ENCODE measurements at regions not wholly inside any gene's neighbourhood (a gene's known extent, or its start where the extent isn't known, plus 50 kb on each side); places are given as distances from the start of the nearest gene placed in this dataset.
"Not testable (repeated sequence)": the region's sequence is repeated elsewhere in the genome, so short reads cannot be mapped to it uniquely, and the experiment has no call there.

DNA sequence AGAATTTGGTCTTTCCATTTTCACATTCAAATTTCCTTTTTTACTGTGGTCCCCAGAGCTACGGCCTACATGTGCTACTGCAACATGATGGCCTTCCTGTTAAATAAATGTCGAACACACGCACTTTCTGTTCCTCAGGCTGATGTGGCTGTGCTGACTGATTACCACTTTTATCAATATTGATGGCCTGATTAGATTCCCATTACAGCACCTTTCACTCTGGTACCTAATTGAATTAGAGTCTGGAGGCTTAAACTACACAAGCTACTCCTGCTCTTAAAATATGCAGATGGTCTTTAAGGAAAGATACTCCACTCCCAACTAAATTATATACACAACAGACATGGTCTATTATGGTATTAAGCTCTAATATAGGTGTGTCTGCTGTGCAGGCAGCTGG is 301.6 kb downstream of the FRK start:
- no peaks in the 10 kb centered on the region for H3K4me1 ChIP-seq (ENCODE audit: control insufficient read depth in 2 of 2, insufficient read depth in 2 of 2, low read length in 2 of 2)
- H3K27ac ChIP-seq (ENCODE audit: low read depth, low read length), result no peak overlapping the region
- no peak for DNase-seq
- Mint-ChIP-seq H3K4me1 (no peaks in the 10 kb centered on the region), H3K27ac (no peak overlapping the region), H3K36me3 (no peaks in the 10 kb centered on the region), H3K9me3 (peaks cover 0 to 16% (median 3%) of the 10 kb centered on the region in 11 donors), H3K27me3 (peaks cover 0 to 5% (median 0%) of the 10 kb centered on the region in 5 donors), H3K4me3 (no peak overlapping the region)
- ChIA-PET POLR2A (no interaction called here), CTCF (no interaction called here)
- no peaks in the 10 kb centered on the region for H3K36me3 ChIP-seq (ENCODE audit: control insufficient read depth in 2 of 3, insufficient read depth in 3 of 3, low read length in 3 of 3)
- intact Hi-C loops (cut with micrococcal nuclease), result no loop called here
- ATAC-seq, result no peak
- no peak overlapping the region for H3K4me3 ChIP-seq (ENCODE audit: low read length)
- H3K27me3 ChIP-seq (ENCODE audit: control insufficient read depth in 2 of 2, insufficient read depth in 2 of 2, low read length in 2 of 2), result no peaks in the 10 kb centered on the region
- no peaks in the 10 kb centered on the region for H3K9me3 ChIP-seq (ENCODE audit: control insufficient read depth in 2 of 3, low read length in 3 of 3)

DNA sequence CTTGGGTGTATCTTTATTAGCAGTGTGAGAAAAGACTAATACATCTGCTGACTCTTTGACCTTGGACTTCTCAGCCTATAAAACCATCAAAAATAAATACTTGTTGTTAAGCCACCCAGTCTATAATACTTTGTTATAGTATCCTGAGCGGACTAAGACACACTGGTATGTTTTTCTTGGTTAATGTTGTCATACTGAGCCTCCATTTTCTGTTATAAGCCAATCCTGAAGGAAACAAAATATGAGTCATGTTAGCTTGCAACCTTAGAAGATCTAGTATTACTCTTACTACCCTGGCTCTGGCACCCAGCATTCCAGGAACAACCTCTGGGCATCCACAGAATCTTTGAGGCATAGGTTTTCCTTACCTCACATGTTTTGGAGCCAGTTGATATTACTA is 307.2 kb downstream of the FRK start:
- no peaks in the 10 kb centered on the region for H3K9me3 ChIP-seq (ENCODE audit: control insufficient read depth in 2 of 3, low read length in 3 of 3)
- ATAC-seq, result no peak

DNA sequence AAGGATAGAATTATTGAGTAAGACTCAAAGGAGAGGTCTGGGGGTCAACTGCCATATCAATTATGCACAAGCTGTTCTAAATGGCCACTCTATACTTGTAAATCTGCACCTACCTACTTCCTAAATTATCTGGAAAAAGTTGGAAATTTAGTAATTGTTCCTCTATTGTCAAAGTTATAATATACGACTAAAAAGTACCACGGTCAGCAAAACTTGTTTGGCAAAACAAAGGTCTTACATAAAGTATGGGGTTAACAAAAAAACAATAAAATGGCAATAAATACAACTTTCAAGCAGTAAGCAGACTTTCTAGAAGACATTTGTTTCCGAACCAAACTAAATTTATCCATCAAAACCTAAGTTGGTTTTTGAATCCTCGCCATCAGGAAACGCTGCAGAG is 309.7 kb downstream of the FRK start:
- no peaks in the 10 kb centered on the region for H3K36me3 Mint-ChIP-seq
- no peak for DNase-seq
- no peaks in the 10 kb centered on the region for H3K27me3 Mint-ChIP-seq
- H3K9me3 ChIP-seq (ENCODE audit: control insufficient read depth in 2 of 3, low read length in 3 of 3), result no peaks in the 10 kb centered on the region
- ChIA-PET CTCF (no interaction called here), POLR2A (no interaction called here)
- no peak overlapping the region for H3K4me3 Mint-ChIP-seq
- H3K9me3 Mint-ChIP-seq, result peaks cover 0 to 6% (median 0%) of the 10 kb centered on the region in 11 donors
- ATAC-seq, result no peak
- H3K4me1 ChIP-seq (ENCODE audit: control insufficient read depth in 2 of 2, insufficient read depth in 2 of 2, low read length in 2 of 2), result no peaks in the 10 kb centered on the region
- intact Hi-C loops (cut with micrococcal nuclease), result no loop called here
- no peak overlapping the region for H3K27ac ChIP-seq (ENCODE audit: low read depth, low read length)
- no peaks in the 10 kb centered on the region for H3K36me3 ChIP-seq (ENCODE audit: control insufficient read depth in 2 of 3, insufficient read depth in 3 of 3, low read length in 3 of 3)
- H3K27me3 ChIP-seq (ENCODE audit: control insufficient read depth in 2 of 2, insufficient read depth in 2 of 2, low read length in 2 of 2), result no peaks in the 10 kb centered on the region
- H3K4me3 ChIP-seq (ENCODE audit: low read length), result no peak overlapping the region
- no peak overlapping the region for H3K27ac Mint-ChIP-seq
- H3K4me1 Mint-ChIP-seq, result no peaks in the 10 kb centered on the region

More for the DNA sequence above, 307.2 kb downstream of the FRK start:
- ChIA-PET CTCF (no interaction called here), POLR2A (no interaction called here)
- H3K36me3 ChIP-seq (ENCODE audit: control insufficient read depth in 2 of 3, insufficient read depth in 3 of 3, low read length in 3 of 3), result no peaks in the 10 kb centered on the region
- H3K9me3 Mint-ChIP-seq, result peaks cover 0 to 8% (median 3%) of the 10 kb centered on the region in 11 donors
- H3K4me1 ChIP-seq (ENCODE audit: control insufficient read depth in 2 of 2, insufficient read depth in 2 of 2, low read length in 2 of 2), result no peaks in the 10 kb centered on the region
- DNase-seq, result no peak
- no peaks in the 10 kb centered on the region for H3K36me3 Mint-ChIP-seq
- intact Hi-C loops (cut with micrococcal nuclease), result no loop called here
- no peaks in the 10 kb centered on the region for H3K4me1 Mint-ChIP-seq
- H3K27ac ChIP-seq (ENCODE audit: low read depth, low read length), result no peak overlapping the region
- H3K4me3 Mint-ChIP-seq, result no peak overlapping the region
- peaks cover 0 to 5% (median 0%) of the 10 kb centered on the region in 5 donors for H3K27me3 Mint-ChIP-seq
- no peak overlapping the region for H3K4me3 ChIP-seq (ENCODE audit: low read length)
- no peaks in the 10 kb centered on the region for H3K27me3 ChIP-seq (ENCODE audit: control insufficient read depth in 2 of 2, insufficient read depth in 2 of 2, low read length in 2 of 2)
- no peak overlapping the region for H3K27ac Mint-ChIP-seq

DNA sequence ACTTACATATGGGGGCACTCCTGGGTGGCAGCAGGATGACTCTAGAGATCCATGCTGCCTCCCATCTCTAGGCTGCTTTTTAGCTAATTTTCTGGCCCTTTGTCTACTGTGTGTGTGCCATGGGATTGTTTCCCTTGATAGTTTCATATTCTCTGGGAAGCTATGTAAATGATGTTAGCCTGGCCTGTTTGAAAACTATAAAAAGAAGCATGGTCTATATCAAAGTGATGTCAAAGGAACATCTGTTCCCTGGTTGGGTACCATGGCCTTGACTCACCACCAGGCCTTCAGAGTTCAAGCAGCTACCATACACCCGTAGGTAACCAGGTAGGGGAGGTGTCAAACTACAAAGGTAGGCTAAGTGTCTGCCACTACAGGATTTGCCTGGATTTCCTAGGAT is 310.4 kb downstream of the FRK start:
- ChIA-PET POLR2A (no interaction called here), CTCF (no interaction called here)
- Mint-ChIP-seq H3K9me3 (peaks cover 0 to 5% (median 0%) of the 10 kb centered on the region in 11 donors), H3K4me3 (no peak overlapping the region), H3K4me1 (no peaks in the 10 kb centered on the region), H3K27me3 (no peaks in the 10 kb centered on the region), H3K27ac (no peak overlapping the region), H3K36me3 (no peaks in the 10 kb centered on the region)
- ATAC-seq (no peak), DNase-seq (no peak)
- H3K4me1 ChIP-seq (ENCODE audit: control insufficient read depth in 2 of 2, insufficient read depth in 2 of 2, low read length in 2 of 2), result no peaks in the 10 kb centered on the region
- intact Hi-C loops (cut with micrococcal nuclease), result no loop called here
- no peaks in the 10 kb centered on the region for H3K27me3 ChIP-seq (ENCODE audit: control insufficient read depth in 2 of 2, insufficient read depth in 2 of 2, low read length in 2 of 2)
- H3K4me3 ChIP-seq (ENCODE audit: low read length), result no peak overlapping the region
- H3K9me3 ChIP-seq (ENCODE audit: control insufficient read depth in 2 of 3, low read length in 3 of 3), result no peaks in the 10 kb centered on the region
- H3K27ac ChIP-seq (ENCODE audit: low read depth, low read length), result no peak overlapping the region
- no peaks in the 10 kb centered on the region for H3K36me3 ChIP-seq (ENCODE audit: control insufficient read depth in 2 of 3, insufficient read depth in 3 of 3, low read length in 3 of 3)

DNA sequence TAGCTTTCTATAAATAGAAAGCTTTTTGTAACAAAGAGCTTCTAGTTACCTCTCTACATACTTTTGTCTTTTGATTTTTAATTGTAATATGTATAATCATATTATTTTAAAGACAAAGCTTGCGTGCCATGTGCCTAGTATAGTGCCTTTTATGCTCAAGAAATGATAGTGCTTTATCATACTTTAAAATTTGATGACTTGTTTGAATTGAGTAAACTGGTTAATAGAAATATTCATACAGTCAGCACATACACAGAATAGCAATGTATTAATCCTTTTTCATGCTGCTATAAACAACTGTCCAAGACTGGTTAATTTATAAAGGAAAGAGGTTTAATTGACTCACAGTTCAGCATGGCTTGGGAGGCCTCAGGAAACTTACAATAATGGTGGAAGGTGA is 313.0 kb downstream of the FRK start:
- intact Hi-C loops (cut with micrococcal nuclease), result no loop called here
- no peaks in the 10 kb centered on the region for H3K36me3 Mint-ChIP-seq

DNA sequence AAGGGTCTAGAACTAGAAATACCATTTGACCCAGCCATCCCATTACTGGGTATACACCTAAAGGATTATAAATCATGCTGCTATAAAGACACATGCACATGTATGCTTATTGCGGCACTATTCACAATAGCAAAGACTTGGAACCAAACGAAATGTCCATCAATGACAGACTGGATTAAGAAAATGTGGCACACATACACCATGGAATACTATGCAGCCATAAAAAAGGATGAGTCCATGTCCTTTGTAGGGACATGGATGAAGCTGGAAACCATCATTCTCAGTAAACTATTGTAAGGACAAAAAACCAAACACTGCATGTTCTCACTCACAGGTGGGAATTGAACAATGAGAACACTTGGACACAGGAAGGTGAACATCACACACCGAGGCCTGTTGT is 314.1 kb downstream of the FRK start:
- H3K9me3 ChIP-seq (ENCODE audit: control insufficient read depth in 2 of 3, low read length in 3 of 3); H3K27ac Mint-ChIP-seq; H3K27ac ChIP-seq (ENCODE audit: low read depth, low read length); H3K4me3 ChIP-seq (ENCODE audit: low read length); intact Hi-C loops (cut with micrococcal nuclease); POLR2A ChIA-PET; H3K4me3 Mint-ChIP-seq; DNase-seq; H3K36me3 Mint-ChIP-seq; ATAC-seq; H3K27me3 Mint-ChIP-seq; H3K4me1 Mint-ChIP-seq; H3K4me1 ChIP-seq (ENCODE audit: control insufficient read depth in 2 of 2, insufficient read depth in 2 of 2, low read length in 2 of 2); H3K36me3 ChIP-seq (ENCODE audit: control insufficient read depth in 2 of 3, insufficient read depth in 3 of 3, low read length in 3 of 3); CTCF ChIA-PET; H3K27me3 ChIP-seq (ENCODE audit: control insufficient read depth in 2 of 2, insufficient read depth in 2 of 2, low read length in 2 of 2): not testable (repeated sequence)
- peaks cover 0 to 15% (median 6%) of the 10 kb centered on the region in 11 donors for H3K9me3 Mint-ChIP-seq

More for the DNA sequence above, 313.0 kb downstream of the FRK start:
- no peaks in the 10 kb centered on the region for H3K36me3 ChIP-seq (ENCODE audit: control insufficient read depth in 2 of 3, insufficient read depth in 3 of 3, low read length in 3 of 3)
- H3K4me3 ChIP-seq (ENCODE audit: low read length), result no peak overlapping the region
- no peak for ATAC-seq
- Mint-ChIP-seq H3K9me3 (peaks cover 0 to 9% (median 4%) of the 10 kb centered on the region in 11 donors), H3K27ac (no peak overlapping the region), H3K27me3 (no peaks in the 10 kb centered on the region), H3K4me1 (no peaks in the 10 kb centered on the region), H3K4me3 (no peak overlapping the region)
- no peaks in the 10 kb centered on the region for H3K9me3 ChIP-seq (ENCODE audit: control insufficient read depth in 2 of 3, low read length in 3 of 3)
- no peaks in the 10 kb centered on the region for H3K27me3 ChIP-seq (ENCODE audit: control insufficient read depth in 2 of 2, insufficient read depth in 2 of 2, low read length in 2 of 2)
- no peaks in the 10 kb centered on the region for H3K4me1 ChIP-seq (ENCODE audit: control insufficient read depth in 2 of 2, insufficient read depth in 2 of 2, low read length in 2 of 2)
- no peak for DNase-seq
- ChIA-PET CTCF (no interaction called here), POLR2A (interaction anchor here (0.7 kb wide), 1 partner anchor 170 kb away, joined by 3 read pairs; no protein-coding TSS in a partner anchor)
- H3K27ac ChIP-seq (ENCODE audit: low read depth, low read length), result no peak overlapping the region

DNA sequence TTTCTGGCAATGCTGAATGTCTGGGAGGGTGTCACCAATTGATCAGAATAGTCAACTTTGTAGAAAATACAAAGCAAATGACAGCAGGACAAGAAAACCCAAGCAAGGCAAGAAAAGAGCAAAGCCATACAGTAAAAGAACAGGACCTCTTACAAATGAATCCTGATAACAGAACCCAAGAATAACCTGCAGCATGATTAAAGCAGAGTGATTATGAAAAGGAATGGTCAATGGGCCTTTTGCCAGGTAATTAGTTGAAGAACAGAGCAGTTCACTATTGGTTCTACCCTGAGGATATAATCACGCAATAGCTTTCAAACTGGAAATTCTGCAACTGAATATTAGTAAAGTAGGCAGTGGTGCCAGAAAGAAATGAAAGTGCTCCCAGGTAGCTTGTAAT is 319.8 kb downstream of the FRK start:
- H3K4me1 ChIP-seq (ENCODE audit: control insufficient read depth in 2 of 2, insufficient read depth in 2 of 2, low read length in 2 of 2), result no peaks in the 10 kb centered on the region
- Mint-ChIP-seq H3K9me3 (peaks cover 2 to 22% (median 6%) of the 10 kb centered on the region in 11 donors), H3K36me3 (no peaks in the 10 kb centered on the region), H3K4me1 (no peaks in the 10 kb centered on the region), H3K27me3 (no peaks in the 10 kb centered on the region), H3K4me3 (no peak overlapping the region), H3K27ac (no peak overlapping the region)
- POLR2A ChIA-PET, result no interaction called here
- H3K4me3 ChIP-seq (ENCODE audit: low read length), result no peak overlapping the region
- CTCF ChIA-PET, result no interaction called here
- DNase-seq (no peak), ATAC-seq (no peak)
- H3K36me3 ChIP-seq (ENCODE audit: control insufficient read depth in 2 of 3, insufficient read depth in 3 of 3, low read length in 3 of 3), result no peaks in the 10 kb centered on the region
- no peaks in the 10 kb centered on the region for H3K27me3 ChIP-seq (ENCODE audit: control insufficient read depth in 2 of 2, insufficient read depth in 2 of 2, low read length in 2 of 2)
- H3K27ac ChIP-seq (ENCODE audit: low read depth, low read length), result no peak overlapping the region
- intact Hi-C loops (cut with micrococcal nuclease), result no loop called here
- H3K9me3 ChIP-seq (ENCODE audit: control insufficient read depth in 2 of 3, low read length in 3 of 3), result peaks cover 0 to 3% (median 0%) of the 10 kb centered on the region in 3 experiments

All from naive thymus-derived CD4-positive, alpha-beta T cell (primary cell).